Astrocyte of the cerebellum (primary cell): ENCODE measurements at regions not wholly inside any gene's neighbourhood (a gene's known extent, or its start where the extent isn't known, plus 50 kb on each side); places are given as distances from the start of the nearest gene placed in this dataset.

ENCODE experiments used
- DNase-seq: peaks from one replicate; pipeline ENCODE4 v3.0.0-alpha.2; 2011; ENCODE audit warnings: low read depth
- H3K4me3 ChIP-seq: 2 replicates; pipeline ENCODE4 v1.5.1; 2011; ENCODE audit warnings: mild to moderate bottlenecking, low read depth, low read length, moderate library complexity
- in situ Hi-C: cut with HindIII; loops from 2 replicates; pipeline ENCODE4 v1.10.0; 2017; ENCODE audit warnings: low sequenced_read_pairs
- TF ChIP-seq, protein P1 (sequence below): IDR thresholded peaks from 2 replicates; pipeline ENCODE4 v1.5.1; 2012; ENCODE audit warnings: low read length, low read depth, moderate library complexity, mild to moderate bottlenecking; ENCODE audit errors: missing control alignments

GRCh38 chr10:129193148-129193547, 273.9 kb upstream of the MGMT start:
- no peak for DNase-seq
- in situ Hi-C loops, result no loop called here

GRCh38 chr10:129194181-129194870, 272.7 kb upstream of the MGMT start:
- in situ Hi-C loops, result no loop called here
- no peak overlapping the region for H3K4me3 ChIP-seq
- TF ChIP-seq, protein P1, sequence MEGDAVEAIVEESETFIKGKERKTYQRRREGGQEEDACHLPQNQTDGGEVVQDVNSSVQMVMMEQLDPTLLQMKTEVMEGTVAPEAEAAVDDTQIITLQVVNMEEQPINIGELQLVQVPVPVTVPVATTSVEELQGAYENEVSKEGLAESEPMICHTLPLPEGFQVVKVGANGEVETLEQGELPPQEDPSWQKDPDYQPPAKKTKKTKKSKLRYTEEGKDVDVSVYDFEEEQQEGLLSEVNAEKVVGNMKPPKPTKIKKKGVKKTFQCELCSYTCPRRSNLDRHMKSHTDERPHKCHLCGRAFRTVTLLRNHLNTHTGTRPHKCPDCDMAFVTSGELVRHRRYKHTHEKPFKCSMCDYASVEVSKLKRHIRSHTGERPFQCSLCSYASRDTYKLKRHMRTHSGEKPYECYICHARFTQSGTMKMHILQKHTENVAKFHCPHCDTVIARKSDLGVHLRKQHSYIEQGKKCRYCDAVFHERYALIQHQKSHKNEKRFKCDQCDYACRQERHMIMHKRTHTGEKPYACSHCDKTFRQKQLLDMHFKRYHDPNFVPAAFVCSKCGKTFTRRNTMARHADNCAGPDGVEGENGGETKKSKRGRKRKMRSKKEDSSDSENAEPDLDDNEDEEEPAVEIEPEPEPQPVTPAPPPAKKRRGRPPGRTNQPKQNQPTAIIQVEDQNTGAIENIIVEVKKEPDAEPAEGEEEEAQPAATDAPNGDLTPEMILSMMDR, result no peak

More at GRCh38 chr10:129193148-129193547, 273.9 kb upstream of the MGMT start:
- no peak overlapping the region for H3K4me3 ChIP-seq
- TF ChIP-seq, protein P1, result no peak

DNA sequence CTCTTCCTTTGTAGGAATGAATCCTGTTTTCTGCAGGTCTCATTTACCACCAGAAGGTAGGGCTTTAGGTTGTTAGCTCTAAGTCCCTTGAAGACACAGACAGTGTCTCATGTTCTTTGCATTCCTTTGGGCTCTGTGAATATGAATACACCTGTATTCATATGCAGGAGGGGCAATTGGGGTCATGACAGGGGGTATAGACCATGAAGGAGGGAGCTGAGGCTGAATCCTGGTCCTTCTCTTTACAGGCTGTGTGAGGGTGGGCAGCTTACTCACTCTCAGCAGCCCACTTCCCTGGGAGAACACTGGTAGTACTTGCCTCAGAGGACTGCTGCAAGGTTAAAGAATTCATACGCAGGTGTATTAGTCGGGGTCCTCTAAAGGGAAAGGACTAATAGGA, 267.2 kb upstream of the MGMT start:
- TF ChIP-seq, protein P1, result no peak
- no peak for DNase-seq
- in situ Hi-C loops, result no loop called here
- H3K4me3 ChIP-seq, result no peak overlapping the region

More at GRCh38 chr10:129194181-129194870, 272.7 kb upstream of the MGMT start:
- no peak for DNase-seq

DNA sequence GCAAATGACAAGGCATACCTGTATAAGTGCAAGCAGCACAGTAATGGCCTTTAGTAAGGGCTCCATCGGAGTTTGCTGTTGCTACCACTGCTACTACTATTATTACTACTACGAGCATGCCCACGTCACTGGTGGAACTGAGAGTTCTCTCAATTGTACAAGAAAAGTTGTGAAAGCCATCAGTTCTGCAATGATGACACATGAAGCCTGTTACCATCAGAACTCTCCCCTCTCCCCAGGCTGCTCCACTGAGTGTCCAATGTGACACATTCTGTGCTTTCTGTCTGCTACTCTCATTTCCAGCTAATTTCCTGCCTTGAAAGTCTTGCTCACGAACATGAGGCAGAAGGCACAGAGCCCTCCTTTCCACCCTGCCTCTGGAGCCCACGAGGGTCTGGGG, 263.2 kb upstream of the MGMT start:
- no peak for DNase-seq
- TF ChIP-seq, protein P1, result no peak
- in situ Hi-C loops, result no loop called here
- no peak overlapping the region for H3K4me3 ChIP-seq

- in situ Hi-C loops, result no loop called here
- DNase-seq, result no peak
- TF ChIP-seq, protein P1, result no peak
- no peak overlapping the region for H3K4me3 ChIP-seq
Measured at GRCh38 chr10:129207297-129207696, 259.7 kb upstream of the MGMT start.

DNA sequence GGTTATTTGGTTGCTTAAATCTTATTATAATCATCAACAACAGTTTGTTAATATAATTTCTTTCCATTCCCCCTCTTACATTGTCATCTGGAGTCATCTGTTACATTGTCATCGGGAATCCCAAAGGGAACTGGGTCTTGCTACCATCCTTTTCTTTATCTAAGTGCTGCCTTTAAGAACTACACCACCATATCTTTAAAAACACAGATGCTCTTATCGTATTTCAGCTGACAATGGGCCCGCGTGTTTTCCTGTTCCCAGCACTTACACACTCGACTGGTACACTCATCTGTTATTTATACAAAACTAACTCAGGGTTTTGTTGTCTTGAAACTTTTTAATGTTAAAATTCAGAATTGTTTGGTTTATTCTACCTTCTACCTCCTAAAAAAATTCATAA, 256.2 kb upstream of the MGMT start:
- DNase-seq, result no peak
- TF ChIP-seq, protein P1, result no peak
- in situ Hi-C loops, result no loop called here
- no peak overlapping the region for H3K4me3 ChIP-seq
